ENCODE measurements at regions not wholly inside any gene's neighbourhood (a gene's known extent, or its start where the extent isn't known, plus 50 kb on each side); places are given as distances from the start of the nearest gene placed in this dataset.

DNA sequence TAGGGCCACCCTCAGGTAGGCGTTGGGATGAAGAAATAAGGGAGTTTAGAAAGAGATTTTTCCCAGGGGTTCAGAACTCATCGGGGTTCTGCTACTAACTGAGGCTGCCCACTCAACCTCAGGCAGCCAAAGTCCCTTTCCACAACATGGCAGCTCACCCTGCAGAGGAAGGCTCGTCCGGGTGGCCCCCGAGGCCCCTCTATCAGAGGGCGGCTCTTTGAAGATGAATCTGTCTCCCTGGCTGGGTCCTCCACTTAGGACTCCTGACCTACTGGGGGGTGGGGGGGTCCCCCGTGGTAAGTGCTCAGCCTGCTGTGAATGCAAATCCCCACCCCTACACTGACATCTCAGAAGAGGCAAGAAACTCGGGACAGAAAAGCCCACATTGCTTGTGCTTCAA, 182.9 kb downstream of the SOD2 start:
- TF ChIP-seq, protein P1, sequence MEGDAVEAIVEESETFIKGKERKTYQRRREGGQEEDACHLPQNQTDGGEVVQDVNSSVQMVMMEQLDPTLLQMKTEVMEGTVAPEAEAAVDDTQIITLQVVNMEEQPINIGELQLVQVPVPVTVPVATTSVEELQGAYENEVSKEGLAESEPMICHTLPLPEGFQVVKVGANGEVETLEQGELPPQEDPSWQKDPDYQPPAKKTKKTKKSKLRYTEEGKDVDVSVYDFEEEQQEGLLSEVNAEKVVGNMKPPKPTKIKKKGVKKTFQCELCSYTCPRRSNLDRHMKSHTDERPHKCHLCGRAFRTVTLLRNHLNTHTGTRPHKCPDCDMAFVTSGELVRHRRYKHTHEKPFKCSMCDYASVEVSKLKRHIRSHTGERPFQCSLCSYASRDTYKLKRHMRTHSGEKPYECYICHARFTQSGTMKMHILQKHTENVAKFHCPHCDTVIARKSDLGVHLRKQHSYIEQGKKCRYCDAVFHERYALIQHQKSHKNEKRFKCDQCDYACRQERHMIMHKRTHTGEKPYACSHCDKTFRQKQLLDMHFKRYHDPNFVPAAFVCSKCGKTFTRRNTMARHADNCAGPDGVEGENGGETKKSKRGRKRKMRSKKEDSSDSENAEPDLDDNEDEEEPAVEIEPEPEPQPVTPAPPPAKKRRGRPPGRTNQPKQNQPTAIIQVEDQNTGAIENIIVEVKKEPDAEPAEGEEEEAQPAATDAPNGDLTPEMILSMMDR (optimal IDR thresholded peaks at IDR 0.05 in 1 of 3, IDR thresholded peaks at IDR 0.05 in 1 of 3, conservative IDR thresholded peaks at IDR 0.05 in 1 of 3; ENCODE audit: extremely low read depth in 1 of 3, insufficient read depth in 2 of 3, low read length in 3 of 3) = no peak
- no peak for TF ChIP-seq EZH2 (IDR thresholded peaks at IDR 0.05; ENCODE audit: low read length)

Data from keratinocyte (primary cell).